ENCODE measurements at regions not wholly inside any gene's neighbourhood (a gene's known extent, or its start where the extent isn't known, plus 50 kb on each side); places are given as distances from the start of the nearest gene placed in this dataset.
A peak's percentile ranks its signal among the peaks of the same experiment; 100 is the strongest.

DNA sequence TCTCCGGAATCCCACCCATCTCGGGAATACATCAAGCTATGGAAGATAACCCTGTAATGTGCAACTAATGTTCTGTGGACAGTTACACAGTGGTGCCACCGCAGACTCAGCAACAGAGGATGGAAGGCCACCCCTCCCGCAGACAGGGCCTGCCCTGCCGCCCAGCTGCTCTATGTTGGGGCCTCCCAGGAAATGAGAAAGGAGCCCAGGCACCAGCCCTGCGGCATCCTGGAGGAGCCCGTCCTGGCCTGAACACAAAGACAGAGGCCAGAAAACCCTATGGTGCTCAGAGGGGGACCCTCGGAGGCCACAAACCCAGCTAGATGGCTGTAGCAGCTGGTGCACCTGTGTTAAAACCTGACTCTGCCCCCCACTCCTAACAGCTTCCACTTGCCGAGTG is 216.1 kb upstream of the RPL38 start:
- no peak for DNase-seq (ENCODE audit: low spot score)

DNA sequence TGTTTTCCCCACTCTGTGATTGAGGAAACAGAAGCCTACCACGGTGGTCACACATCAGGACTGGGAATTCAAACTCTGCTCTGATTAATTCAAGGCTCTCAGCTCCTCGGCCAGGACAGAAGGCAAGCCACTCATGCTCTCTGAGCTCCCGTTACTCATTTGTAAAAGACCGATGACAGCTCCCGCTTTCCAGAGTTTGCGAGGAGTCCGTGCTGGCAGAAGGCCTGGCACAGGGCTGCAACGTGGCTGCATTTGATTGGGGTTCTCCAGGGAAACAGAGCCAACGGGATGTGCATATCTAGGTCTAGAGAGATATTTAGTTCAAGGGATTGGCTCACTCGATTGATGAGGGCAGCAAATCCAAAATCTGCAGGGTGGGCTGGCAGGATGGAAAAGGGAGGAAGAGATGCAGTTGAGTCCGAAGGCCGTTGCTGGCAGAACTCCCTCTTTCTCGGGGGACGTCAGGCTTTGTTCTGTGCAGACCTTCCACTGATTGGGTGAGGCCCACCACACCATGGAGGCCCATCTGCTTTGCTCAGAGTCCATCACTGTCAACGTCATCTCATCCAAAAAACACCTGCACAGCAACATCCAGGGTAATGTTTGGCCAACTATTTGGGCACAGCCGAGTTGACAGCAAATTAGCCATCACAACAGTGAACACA is 215.5 kb upstream of the RPL38 start:
- no peak for DNase-seq (ENCODE audit: low spot score)

DNA sequence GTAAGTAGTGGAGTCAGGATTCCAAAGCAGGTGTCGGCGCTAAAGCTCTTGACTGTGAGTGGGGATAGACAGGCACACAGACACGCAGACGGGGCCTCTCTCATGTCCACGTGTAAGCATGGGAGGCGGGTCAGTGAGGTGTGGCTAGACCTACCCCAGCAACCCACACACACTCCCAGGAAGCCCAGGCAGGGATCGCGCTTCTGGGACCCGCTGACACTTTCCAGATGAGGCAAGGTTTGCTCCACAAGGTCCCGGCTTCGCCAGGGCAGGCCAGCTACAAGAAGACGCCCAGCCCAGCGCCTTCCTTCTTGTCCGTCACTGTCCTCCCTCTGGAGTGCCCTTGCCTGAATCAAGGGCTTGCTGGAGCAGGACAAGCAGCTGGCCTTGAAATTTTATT is 213.8 kb upstream of the RPL38 start:
- DNase-seq (ENCODE audit: low spot score): no peak

DNA sequence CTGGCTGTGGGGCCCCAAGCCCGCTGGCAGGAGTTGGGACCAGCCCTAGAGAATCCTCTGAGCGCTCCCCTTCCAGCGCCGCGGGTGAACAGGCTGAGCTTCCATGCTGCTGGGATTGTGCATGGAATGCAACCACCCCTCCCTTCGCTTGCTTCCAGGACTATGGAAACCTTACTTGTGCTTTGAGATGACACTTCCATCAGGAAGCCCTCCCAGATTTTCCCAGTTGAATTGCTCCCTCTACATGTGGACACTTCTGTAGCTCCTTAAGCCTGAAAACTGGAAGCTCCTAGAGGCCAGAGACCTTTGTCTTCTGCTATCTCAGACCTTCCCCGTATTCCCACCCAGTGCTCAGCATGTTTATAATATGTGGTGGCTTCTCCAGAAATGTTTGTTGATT is 213.2 kb upstream of the RPL38 start:
- DNase-seq (ENCODE audit: low spot score): no peak

DNA sequence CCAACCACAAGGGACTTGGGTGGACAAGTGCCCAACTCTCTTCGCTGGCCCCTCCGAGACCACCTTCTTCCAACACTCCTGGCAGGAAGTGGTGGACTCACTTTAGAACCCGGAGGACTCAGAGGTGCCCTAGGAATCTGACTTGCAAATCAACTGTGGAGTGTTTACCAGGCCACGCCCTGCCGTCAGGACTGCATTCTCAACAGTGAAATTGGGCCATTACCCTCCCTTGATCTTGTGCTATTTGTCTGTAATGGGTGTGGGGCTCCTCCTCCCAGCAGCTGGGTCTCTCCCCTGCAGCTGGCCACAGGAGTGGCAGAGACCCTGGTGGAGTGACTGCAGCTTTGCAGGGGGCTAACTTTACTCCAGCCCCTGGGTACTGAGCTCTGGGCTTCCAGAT is 212.2 kb upstream of the RPL38 start:
- no peak for DNase-seq (ENCODE audit: low spot score)

DNA sequence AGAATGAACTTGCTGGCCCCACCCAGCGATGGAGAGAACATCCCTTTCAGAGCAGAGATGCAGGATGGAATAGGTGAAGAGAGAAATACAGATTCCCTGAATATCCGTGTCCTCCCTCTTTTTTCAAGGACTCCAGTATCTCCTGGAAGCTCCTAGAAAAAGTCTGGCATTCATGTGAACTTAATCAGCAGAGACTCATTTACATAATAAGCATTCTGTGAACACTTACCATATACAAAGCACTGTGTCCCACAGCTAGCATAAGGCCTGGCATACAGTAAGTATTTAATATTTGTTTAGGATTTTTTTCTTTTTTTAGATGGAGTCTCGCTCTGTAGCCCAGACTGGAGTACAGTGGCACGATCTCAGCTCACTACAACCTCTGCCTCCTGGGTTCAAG is 208.5 kb upstream of the RPL38 start:
- DNase-seq (ENCODE audit: low spot score): no peak

DNA sequence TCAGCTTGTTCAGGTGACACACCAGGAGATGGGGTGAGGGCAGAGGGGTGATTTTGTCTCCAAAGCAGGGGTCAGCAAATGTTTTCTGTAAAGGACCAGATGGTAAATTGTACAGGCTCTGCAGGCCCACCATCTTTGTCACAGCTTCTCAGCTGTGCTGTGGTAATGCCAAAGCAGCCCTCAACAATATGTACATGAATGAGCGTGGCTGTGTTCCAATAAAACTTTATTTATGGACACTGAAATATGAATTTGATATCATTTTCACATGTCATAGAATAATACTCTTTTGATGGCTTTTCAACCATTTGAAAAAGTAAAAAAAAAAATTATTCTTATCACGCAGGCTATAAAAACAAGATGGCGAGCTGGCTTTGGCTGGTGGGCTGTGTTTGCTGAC is 206.4 kb upstream of the RPL38 start:
- DNase-seq (ENCODE audit: low spot score): no peak

DNA sequence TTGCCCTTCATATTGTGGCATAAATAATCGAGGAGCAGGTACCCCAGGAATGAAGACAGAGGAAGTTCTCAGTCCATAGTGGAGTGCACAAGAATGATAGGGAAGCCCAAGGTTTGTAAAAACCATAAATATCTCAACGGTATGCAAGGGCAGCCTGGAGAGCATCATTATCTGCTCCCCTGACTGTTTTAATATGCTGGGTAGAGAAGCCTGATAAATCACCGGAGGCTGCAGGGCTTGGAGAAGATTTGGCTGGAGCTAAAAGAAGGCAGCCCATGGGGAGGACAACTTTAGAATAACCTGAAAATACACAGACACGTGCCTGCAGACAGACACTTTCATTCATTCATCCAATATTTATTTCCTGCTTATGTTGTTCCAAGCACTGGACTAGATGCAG is 205.2 kb upstream of the RPL38 start:
- DNase-seq (ENCODE audit: low spot score): no peak

DNA sequence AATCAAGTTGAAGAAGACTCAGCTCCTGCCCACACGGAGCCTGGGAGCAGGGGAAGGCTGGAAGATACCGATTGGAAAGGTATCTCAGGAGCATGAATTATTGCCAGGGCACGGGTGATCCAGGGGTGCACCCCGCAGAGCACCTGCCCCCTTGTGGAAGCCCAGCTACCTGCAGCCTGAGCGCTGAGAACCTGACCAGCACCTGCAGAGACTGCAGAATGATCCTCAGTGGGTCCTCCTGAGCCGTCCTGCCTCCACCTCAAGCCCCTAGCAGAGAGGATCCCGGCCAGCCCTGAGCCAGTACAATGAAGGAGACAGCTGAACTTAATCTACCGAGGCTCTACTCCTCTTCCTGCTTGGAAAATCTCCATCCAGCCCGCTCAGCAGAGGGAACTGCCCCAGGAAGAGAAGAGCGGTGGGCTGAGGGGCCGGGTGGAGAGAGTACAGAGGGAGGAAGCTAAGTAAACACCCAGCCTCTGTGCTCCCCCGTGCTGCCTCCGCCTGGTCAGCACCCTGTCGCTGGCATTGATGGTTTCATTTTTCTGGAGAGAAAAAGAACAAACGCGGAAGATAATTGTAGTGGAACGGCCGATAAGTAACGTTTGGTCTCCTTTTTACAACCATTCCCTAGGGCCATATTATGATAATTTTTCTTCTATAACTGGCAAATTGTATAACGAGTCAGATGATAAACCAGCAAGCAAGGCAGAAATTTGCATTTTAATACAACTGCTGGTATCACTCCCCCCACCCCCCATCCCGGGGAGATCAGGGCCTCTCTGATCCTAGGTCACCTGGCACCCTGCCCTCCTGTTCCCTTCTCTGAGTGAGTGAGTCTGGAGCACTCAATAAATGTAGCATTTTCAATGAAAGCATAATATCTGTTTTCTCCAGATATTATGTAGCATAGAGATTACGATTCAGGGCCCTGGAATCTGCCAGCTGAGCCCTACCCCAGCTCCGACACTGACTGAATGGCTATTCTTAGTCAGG is 204.5 kb upstream of the RPL38 start:
- peak; percentile 71 for DNase-seq (ENCODE audit: low spot score)

DNA sequence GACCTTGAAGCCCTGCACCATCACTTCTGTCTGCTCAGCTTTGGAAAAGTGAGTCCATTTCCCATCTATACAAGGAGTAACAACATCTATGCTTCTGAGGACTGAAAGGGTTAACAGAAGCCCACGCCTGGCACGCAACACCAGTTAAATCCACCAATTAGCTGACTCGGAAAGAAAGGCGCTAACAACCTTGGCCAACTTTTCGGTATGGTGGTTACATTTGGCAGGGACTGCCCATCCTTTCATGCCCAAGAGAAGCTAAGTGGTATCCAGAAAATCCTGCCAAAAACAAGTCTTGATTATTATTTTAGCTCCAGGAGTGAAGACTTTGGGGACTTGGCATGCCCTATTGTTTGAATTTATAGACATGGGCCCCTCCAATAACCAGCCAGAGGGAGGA is 202.3 kb upstream of the RPL38 start:
- DNase-seq (ENCODE audit: low spot score): no peak

DNA sequence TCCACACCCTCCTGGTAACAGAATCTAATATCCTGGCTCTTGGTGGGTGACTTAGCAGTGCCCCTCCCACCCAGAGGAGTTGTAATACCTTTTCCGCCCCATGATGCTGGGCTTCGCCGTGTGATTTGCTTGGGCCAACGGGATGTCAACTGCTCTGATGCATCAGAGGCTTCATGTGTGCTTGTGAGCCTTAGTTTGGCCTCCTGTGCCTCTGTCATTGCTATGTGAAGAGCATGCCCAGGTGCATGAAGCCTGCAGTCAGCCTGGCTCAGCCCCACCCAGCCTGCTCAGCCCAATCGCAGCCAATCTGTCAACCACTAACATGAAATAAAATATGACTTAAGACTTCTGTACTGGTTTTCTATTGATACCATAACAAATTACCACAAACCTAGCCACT is 201.2 kb upstream of the RPL38 start:
- DNase-seq (ENCODE audit: low spot score): no peak

DNA sequence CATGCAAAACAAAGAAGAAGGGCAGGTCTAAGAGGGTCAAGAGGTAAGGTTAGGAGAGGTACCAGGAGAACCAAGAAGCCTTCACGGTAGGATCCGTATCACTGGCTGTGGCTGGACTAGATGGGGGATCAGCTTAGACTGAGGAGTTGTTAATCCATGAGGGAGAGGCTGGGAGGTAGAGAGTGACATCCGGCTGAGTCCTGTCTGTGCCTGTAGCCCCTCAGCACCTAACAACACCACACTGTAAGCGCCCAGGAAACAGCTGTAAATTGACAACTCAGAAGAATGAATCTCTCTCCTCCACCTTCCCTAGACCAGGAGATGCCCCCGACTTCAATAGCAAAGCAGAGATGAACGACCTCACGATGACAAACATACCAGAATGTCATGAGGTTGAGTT is 199.4 kb upstream of the RPL38 start:
- no peak for DNase-seq (ENCODE audit: low spot score)

DNA sequence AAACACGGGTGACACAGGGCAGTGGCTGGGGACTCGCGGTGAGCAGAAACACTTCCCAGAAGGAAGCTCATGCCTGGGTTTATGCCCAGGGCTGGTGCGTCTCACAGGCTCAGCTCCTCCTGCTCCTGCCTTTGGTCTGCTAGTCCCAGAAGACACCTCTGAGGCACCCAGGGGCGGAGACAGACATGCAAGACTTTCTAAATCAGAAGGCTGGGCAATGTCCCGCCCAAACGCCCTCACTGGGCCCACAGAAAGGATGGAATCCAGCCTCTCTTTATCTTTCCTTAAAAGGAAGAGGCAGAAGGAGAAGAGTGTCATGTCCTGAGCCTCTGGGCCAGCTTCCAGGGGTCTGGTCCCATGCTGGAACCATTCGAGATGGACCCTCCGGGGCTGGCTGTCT is 197.7 kb upstream of the RPL38 start:
- DNase-seq (ENCODE audit: low spot score): no peak

DNA sequence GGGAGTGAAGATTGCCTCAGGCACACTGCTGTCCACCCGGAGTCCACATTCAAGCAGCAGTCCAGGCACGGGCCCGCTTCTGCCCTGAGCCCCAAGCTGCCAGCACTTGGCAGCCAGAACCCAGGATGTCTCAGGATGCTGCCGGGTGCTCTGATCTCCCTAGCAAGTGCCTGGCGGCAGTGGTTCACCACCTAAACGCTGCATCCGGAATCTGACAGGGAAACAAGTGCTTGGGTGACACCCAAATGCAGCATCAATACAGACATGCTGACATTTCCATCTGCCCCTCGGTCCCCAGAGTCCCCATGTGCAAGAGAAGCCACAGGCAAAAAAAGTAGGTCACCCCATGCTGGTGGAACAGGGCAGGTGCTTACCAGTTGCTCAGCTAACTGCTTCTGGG is 197.1 kb upstream of the RPL38 start:
- DNase-seq (ENCODE audit: low spot score): no peak

DNA sequence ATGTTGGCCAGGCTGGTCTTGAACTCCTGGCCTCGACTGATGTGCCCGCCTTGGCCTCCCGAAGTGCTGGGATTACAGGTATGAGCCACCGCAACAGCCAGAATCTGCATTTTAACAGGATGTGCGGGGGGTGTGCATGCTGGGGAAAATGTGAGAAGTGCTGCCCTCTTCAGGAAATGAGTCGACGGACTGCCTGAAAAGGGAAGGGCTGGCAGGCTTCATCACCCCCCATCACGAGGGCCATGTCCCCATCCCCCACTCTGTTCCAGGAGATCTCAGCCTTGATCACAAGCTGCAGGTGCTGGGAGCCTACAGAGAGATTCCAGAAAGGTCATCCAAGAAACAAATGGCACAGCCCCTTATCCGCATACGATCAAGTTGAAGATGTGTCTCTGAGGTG is 195.3 kb upstream of the RPL38 start:
- DNase-seq (ENCODE audit: low spot score): peak; percentile 36

DNA sequence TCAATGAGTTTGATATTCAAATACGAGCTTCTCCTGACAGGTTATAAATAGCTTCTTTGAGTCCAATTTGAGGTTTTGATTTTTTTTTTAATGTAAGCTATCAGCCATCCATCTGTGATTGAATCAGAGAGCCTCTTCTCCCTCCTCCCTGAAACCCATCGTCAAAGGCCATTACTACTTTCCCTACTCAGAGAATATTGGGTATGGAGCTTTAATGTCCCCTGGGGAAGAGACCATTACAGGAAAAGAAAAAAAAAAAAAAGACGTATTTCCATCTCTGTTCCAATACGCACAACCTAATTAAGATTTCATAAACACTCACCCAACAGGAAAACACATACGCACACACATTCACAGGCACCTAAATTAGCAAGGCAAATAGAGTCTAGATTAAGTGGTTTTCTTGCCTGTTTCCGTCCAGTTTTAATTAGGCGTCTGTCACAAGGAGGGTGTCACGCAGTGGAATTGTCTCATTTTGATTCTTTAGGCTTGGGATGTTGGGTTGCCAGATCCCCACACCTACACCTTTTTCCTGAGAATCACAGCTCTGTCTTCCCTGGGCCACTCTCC is 194.3 kb upstream of the RPL38 start:
- no peak for DNase-seq (ENCODE audit: low spot score)

DNA sequence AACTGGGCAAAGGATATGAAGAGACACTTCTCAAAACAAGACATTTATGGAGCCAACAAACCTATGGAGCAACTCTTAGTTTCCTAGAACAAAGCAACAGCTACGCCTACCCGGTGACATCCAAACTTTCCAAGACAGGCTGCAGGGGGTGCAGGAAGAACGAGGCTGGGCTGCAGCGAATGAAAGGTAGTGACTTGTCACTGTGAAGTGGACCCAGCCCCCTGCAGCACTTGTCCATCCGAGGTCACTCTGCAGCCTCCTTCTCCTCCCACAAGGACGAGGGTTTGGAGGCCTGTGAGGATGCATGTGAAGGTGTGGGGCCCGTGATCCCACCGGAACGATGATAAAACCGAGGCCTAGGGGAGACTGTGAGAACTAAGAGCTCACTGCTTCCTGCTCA is 192.6 kb upstream of the RPL38 start:
- DNase-seq (ENCODE audit: low spot score): no peak

DNA sequence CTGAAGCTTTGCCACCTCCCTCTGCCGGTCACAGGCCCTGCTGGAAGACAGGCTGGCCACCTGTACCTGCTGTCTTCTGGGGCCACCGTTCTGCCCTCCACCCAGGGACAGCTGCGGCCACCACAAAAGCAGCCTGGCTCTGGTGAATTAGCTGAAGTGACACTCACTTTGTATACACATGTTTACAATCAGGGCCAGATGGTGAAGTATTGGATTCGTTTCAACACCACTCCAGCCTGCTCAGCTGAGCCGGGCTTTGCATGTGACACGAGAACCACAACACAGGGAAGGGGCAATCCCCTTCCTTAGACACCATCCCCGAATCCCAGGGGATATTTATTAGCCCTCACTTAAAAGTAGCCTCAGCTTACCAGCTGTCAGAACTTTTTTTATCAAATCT is 191.5 kb upstream of the RPL38 start:
- no peak for DNase-seq (ENCODE audit: low spot score)

DNA sequence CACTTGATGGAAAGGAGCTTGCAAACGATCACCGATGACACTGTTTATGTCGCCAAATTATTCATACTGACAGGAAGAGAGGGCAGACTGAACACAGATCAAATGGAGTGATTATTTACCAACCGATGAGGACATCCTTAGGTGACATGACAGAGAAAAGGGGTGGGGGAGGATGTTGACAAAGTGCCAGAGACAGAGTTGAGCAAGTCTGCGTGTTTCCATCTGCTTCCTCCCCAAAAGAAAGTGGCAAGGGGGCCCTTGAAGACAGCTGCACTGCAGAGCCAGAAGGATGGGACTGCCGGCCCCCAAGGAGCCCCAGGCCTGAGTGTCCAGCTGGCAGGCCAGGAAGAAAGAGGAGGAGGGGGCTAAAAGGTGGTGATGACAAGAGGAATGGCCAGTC is 191.0 kb upstream of the RPL38 start:
- DNase-seq (ENCODE audit: low spot score): no peak

DNA sequence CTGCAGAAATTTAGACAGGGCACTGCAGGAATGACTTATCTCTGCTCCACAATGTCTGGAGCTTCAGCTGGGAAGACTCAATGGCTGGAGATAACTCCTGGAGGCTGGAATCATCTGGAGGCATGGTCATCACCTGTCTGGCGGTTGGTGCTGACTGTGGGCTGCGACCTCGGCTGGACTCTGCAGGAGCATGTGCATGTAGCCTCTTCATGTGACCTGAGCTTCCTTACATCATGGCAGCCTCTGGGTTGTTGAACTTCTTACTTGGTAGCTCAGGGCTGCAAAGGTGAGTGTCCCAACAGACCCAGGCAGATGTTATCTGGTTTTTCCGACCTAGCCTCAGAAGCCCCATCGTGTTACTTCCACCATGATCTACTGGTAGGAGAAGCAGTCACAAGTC is 188.2 kb upstream of the RPL38 start:
- DNase-seq (ENCODE audit: low spot score): no peak

DNA sequence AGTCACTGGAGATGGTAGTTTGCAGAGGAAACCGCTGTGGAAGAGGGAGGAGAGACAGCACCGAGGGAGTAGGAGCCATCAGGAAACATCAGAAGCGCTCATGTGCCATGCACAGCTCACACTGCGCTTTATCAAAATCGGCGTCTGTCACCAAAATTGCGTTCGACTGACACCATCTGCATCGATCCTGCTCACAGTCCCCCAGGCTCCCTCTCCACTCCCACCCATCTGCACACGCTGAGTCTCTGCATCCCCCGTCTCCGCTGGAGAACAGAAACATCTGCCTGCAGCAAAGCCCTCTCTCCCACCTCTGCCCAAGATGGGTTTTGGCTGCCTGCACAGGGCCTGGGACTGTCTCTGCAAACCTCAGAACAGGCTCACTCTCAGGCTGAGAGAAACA is 187.5 kb upstream of the RPL38 start:
- DNase-seq (ENCODE audit: low spot score): no peak

DNA sequence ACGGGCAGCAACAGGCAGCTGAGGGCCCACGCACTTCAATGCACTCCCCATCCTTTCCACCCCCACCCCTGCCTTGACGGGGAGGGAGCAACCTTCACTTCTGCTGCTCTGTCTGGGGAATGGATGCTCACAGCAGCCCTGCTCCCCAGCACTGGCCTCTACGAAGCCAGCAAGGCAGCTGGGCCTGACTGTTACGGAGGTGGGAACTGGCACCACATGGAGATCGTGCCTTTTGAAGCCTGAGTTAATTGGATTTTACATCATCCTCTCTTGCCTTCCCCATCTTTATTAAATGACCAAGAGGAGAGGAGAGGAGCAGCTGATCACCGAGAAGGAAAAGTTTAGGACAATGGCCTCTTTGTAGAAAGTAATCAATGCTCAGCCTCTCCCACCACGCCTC is 187.0 kb upstream of the RPL38 start:
- DNase-seq (ENCODE audit: low spot score): no peak

DNA sequence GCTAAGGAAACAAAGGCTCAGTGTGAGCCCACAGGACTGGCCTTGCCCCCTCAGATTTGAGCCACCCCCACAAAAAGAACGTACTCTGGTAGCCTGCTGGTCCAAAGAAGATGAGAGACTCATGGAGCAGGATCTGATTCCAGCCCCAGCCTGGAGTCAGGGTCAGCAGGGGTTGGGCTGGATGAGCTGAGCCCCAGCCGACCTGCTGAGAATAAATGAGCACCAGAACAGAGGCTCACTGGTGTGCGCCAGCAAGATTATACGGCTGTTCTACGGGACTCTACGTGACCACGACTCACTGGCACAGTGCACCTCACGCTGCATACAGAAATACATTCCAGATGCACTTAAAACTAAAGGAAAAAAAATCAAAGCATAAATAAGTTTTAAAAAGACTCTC is 186.0 kb upstream of the RPL38 start:
- DNase-seq (ENCODE audit: low spot score): no peak
